ENCODE measurements at regions not wholly inside any gene's neighbourhood (a gene's known extent, or its start where the extent isn't known, plus 50 kb on each side); places are given as distances from the start of the nearest gene placed in this dataset.

DNA sequence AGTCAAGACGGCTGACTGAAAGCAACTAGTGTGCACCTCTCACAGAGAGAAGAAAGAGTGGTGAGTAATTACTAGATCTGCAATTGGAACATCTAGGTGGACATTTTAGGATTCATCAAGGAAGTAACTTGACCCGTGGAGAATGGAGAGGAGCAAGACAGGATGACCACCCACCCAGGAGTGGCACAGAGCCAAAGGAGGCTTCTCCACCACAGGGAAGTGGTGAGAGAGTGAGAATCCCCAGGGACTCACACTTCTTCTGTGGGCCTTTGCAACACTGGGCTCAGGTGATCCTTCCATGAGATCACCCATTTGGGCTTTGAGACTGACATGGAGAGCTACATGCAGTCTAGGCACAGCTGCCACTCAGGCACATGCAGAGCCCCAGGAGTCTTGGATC, 132.8 kb upstream of the GALNT5 start:
- Histone ChIP-seq H3K36me3 (ENCODE audit: control insufficient read depth in 2 of 2, insufficient read depth in 2 of 2, low read length in 2 of 2) (no peaks in the 10 kb centered on the region), H3K27me3 (ENCODE audit: control insufficient read depth in 1 of 2, insufficient read depth in 2 of 2, low read length in 2 of 2) (peaks cover 0 to 2% of the 10 kb centered on the region in 2 donors), H3K4me1 (ENCODE audit: control insufficient read depth, insufficient read depth, low read length) (no peaks in the 10 kb centered on the region), H3K9me3 (ENCODE audit: control insufficient read depth in 2 of 2, low read length in 2 of 2) (no peaks in the 10 kb centered on the region), H3K9ac (ENCODE audit: low read length in 2 of 2) (no peak overlapping the region), H3K4me3 (ENCODE audit: low read length in 2 of 2) (no peak overlapping the region), H3K27ac (ENCODE audit: low read length) (no peak overlapping the region)

DNA sequence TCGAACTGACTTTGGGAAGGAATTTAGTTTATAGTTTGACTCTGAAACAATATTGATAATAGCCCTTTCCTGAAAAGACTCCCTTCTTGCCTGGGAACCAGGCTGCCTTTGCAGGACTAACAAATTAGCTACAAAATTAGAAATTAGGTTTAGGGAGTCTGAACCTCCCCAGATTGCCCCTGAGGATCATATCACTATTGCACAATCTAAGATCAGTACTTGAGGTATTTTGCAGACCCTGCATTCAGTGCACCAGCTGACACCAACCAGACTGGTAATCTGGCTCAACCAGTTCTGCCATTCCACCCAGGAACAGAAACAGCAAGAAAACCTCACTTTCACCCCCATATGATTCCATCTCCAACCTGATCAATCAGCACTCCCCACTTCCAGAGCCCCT, 131.8 kb upstream of the GALNT5 start:
- Histone ChIP-seq H3K9ac (ENCODE audit: low read length in 2 of 2) (no peak overlapping the region), H3K4me1 (ENCODE audit: control insufficient read depth, insufficient read depth, low read length) (no peaks in the 10 kb centered on the region), H3K36me3 (ENCODE audit: control insufficient read depth in 2 of 2, insufficient read depth in 2 of 2, low read length in 2 of 2) (no peaks in the 10 kb centered on the region), H3K27ac (ENCODE audit: low read length) (no peak overlapping the region), H3K27me3 (ENCODE audit: control insufficient read depth in 1 of 2, insufficient read depth in 2 of 2, low read length in 2 of 2) (peaks cover 0 to 2% of the 10 kb centered on the region in 2 donors), H3K4me3 (ENCODE audit: low read length in 2 of 2) (no peak overlapping the region), H3K9me3 (ENCODE audit: control insufficient read depth in 2 of 2, low read length in 2 of 2) (no peaks in the 10 kb centered on the region)

DNA sequence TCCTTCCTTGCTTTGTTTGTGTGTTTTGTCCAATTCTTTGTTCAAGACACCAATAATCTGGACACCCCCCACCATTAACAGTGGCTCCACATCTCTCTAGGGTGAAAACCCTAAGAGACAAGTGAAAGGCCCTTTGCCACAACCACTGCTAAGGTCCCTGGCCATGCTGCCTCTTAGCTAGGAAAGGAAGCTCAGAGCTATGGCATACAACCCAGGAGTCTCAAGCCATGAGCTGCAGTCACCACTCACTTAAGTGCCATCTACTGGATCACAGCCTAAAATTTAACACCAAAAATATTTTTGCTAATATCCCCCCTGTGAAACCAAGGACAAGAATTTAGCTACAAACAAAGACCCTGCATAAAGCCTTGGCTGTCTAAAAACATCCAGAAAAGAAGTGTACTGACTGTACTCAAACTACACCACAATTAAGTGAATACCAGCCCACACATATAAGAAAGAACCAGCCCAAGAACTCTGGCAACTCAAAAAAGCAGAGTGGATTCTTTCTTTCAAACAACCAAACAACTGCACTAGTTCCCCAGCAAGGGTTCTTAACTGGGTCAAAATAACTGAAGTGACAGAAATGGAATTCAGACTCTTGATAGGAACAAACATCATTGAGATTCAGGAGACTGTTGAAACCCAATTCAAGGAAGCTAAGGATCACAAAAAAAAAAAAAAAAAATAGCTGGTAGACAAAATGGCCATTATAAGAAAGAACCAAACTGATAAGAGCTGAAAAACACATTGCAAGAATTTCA, 130.1 kb upstream of the GALNT5 start:
- Histone ChIP-seq H3K27ac (ENCODE audit: low read length) (no peak overlapping the region), H3K4me3 (ENCODE audit: low read length in 2 of 2) (no peak overlapping the region), H3K9me3 (ENCODE audit: control insufficient read depth in 2 of 2, low read length in 2 of 2) (peaks cover 0 to 3% of the 10 kb centered on the region in 2 donors), H3K9ac (ENCODE audit: low read length in 2 of 2) (no peak overlapping the region), H3K4me1 (ENCODE audit: control insufficient read depth, insufficient read depth, low read length) (no peaks in the 10 kb centered on the region), H3K36me3 (ENCODE audit: control insufficient read depth in 2 of 2, insufficient read depth in 2 of 2, low read length in 2 of 2) (no peaks in the 10 kb centered on the region), H3K27me3 (ENCODE audit: control insufficient read depth in 1 of 2, insufficient read depth in 2 of 2, low read length in 2 of 2) (peaks cover 0 to 2% of the 10 kb centered on the region in 2 donors)

DNA sequence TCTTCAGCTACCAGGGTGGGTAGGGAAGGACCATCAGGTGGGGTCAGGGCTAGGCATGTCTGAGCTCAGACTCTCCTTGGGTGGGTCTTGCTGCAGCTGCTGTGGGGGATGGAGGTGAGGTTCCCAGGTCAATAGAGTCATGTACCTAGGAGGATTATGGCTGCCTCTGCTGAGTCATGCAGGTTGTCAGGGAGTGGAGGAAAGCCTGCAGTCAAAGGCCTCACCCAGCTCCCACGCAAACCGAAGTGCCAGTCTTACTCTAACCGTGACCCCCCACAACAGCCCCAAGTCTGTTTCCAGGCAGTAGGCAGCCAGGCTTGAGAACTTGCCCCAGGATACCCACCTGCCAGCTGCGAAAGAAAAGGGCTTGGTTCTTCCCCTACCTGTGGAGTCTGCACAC, 113.6 kb upstream of the GALNT5 start:
- Histone ChIP-seq H3K9ac (ENCODE audit: low read length in 2 of 2) (no peak overlapping the region), H3K9me3 (ENCODE audit: control insufficient read depth in 2 of 2, low read length in 2 of 2) (no peaks in the 10 kb centered on the region), H3K27me3 (ENCODE audit: control insufficient read depth in 1 of 2, insufficient read depth in 2 of 2, low read length in 2 of 2) (no peaks in the 10 kb centered on the region), H3K4me1 (ENCODE audit: control insufficient read depth, insufficient read depth, low read length) (no peaks in the 10 kb centered on the region), H3K27ac (ENCODE audit: low read length) (no peak overlapping the region), H3K36me3 (ENCODE audit: control insufficient read depth in 2 of 2, insufficient read depth in 2 of 2, low read length in 2 of 2) (no peaks in the 10 kb centered on the region), H3K4me3 (ENCODE audit: low read length in 2 of 2) (no peak overlapping the region)

DNA sequence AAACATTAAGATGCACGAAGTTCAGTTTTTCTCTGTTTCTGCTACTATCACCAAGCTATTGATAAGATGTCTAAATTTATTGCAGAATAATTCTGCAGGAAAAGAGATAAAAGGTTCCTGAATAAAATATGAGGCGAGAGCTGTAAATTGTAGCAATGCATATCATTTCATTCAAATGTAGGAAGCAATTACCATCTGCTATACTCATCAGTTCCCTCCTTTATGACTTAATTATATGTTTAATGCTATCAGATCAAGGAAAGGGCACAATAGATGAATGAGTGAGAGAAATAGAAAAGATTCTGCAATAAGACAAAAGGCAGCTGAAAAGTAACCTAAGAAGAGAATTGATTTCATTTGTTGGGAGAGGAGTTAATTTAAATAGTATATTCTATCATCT, 108.2 kb upstream of the GALNT5 start:
- Histone ChIP-seq H3K4me1 (ENCODE audit: control insufficient read depth, insufficient read depth, low read length) (no peaks in the 10 kb centered on the region), H3K27me3 (ENCODE audit: control insufficient read depth in 1 of 2, insufficient read depth in 2 of 2, low read length in 2 of 2) (no peaks in the 10 kb centered on the region), H3K9me3 (ENCODE audit: control insufficient read depth in 2 of 2, low read length in 2 of 2) (no peaks in the 10 kb centered on the region), H3K4me3 (ENCODE audit: low read length in 2 of 2) (no peak overlapping the region), H3K27ac (ENCODE audit: low read length) (no peak overlapping the region), H3K36me3 (ENCODE audit: control insufficient read depth in 2 of 2, insufficient read depth in 2 of 2, low read length in 2 of 2) (no peaks in the 10 kb centered on the region), H3K9ac (ENCODE audit: low read length in 2 of 2) (no peak overlapping the region)

DNA sequence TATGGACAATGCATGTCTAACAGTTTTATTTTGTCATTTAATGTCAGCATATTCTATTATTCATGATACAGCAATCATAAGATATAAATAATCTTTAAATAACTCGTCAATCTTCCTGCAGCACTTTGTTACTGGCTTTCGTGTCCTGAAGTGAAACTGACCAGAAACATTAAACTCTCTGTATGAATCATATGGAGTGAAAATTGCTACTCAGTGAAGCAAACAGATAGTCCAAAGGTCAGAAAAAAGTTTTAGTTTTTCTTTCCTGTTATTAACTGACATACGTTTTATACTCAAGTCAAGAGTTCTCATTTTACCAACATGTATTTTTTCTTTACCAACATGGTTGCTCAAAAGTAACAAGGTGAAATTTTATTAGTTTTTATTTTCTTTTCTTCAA, 106.8 kb upstream of the GALNT5 start:
- Histone ChIP-seq H3K9ac (ENCODE audit: low read length in 2 of 2) (no peak overlapping the region), H3K27ac (ENCODE audit: low read length) (no peak overlapping the region), H3K4me1 (ENCODE audit: control insufficient read depth, insufficient read depth, low read length) (no peaks in the 10 kb centered on the region), H3K36me3 (ENCODE audit: control insufficient read depth in 2 of 2, insufficient read depth in 2 of 2, low read length in 2 of 2) (no peaks in the 10 kb centered on the region), H3K4me3 (ENCODE audit: low read length in 2 of 2) (no peak overlapping the region), H3K27me3 (ENCODE audit: control insufficient read depth in 1 of 2, insufficient read depth in 2 of 2, low read length in 2 of 2) (no peaks in the 10 kb centered on the region), H3K9me3 (ENCODE audit: control insufficient read depth in 2 of 2, low read length in 2 of 2) (no peaks in the 10 kb centered on the region)

DNA sequence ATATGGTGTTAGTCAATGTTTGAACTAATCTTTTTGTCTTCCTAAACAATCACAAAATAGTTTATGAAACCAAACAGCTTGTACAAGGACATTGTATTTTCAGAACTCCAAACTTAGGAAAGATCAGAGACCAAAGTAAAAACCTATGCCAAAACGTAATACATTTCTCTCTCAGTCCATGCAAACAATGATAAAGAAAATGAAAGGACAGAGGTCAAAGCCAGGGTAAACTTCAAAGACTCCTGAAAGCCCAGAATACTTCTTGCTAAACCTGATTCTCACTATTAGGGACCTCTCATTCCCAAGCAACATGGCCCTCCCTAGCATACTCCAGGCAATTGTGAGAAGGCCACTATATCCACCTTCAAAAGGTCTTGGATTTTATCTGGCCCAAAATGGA, 105.1 kb upstream of the GALNT5 start:
- Histone ChIP-seq H3K27me3 (ENCODE audit: control insufficient read depth in 1 of 2, insufficient read depth in 2 of 2, low read length in 2 of 2) (no peaks in the 10 kb centered on the region), H3K9me3 (ENCODE audit: control insufficient read depth in 2 of 2, low read length in 2 of 2) (no peaks in the 10 kb centered on the region), H3K4me1 (ENCODE audit: control insufficient read depth, insufficient read depth, low read length) (no peaks in the 10 kb centered on the region), H3K9ac (ENCODE audit: low read length in 2 of 2) (no peak overlapping the region), H3K27ac (ENCODE audit: low read length) (no peak overlapping the region), H3K4me3 (ENCODE audit: low read length in 2 of 2) (no peak overlapping the region), H3K36me3 (ENCODE audit: control insufficient read depth in 2 of 2, insufficient read depth in 2 of 2, low read length in 2 of 2) (no peaks in the 10 kb centered on the region)

DNA sequence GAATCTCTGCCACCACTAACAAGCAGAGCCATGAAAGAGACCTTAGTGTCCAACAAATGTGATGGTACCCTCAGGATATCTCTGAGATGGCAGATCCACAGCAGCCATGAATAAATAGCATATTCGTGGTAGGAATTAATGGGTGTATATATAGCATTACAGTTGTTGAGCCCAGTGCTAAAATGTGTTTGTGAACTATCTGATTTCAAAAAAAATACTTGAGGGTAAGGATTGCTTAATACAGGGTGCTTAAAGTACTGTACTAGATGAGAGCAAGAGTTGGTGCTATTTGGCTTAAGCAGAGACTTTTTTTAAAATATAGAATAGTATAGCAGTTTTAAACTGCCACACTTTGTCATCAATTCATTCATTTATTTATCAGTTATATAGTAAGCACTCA, 101.5 kb upstream of the GALNT5 start:
- Histone ChIP-seq H3K27me3 (ENCODE audit: control insufficient read depth in 1 of 2, insufficient read depth in 2 of 2, low read length in 2 of 2) (no peaks in the 10 kb centered on the region), H3K9me3 (ENCODE audit: control insufficient read depth in 2 of 2, low read length in 2 of 2) (no peaks in the 10 kb centered on the region), H3K9ac (ENCODE audit: low read length in 2 of 2) (no peak overlapping the region), H3K4me1 (ENCODE audit: control insufficient read depth, insufficient read depth, low read length) (no peaks in the 10 kb centered on the region), H3K36me3 (ENCODE audit: control insufficient read depth in 2 of 2, insufficient read depth in 2 of 2, low read length in 2 of 2) (no peaks in the 10 kb centered on the region), H3K4me3 (ENCODE audit: low read length in 2 of 2) (no peak overlapping the region), H3K27ac (ENCODE audit: low read length) (no peak overlapping the region)

DNA sequence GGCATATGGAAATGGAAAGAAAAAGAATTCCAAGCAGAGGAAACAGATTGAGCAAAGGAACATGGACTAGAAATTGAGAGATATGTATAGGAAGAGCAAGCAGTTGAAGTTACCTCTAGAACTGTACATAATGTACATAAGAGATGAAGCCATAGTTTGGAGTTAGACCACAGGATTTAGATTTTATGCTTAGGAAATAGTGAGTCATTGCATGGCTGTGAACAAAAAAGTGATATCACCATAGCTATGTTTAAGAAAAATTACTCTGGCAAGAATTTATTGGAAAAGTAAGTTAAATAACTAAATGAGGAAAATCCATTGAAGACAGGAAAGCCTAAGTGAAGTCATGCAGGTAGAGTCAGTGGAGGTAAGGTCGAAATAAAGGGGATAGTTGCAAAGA, 99.4 kb upstream of the GALNT5 start:
- Histone ChIP-seq H3K36me3 (ENCODE audit: control insufficient read depth in 2 of 2, insufficient read depth in 2 of 2, low read length in 2 of 2) (no peaks in the 10 kb centered on the region), H3K4me3 (ENCODE audit: low read length in 2 of 2) (no peak overlapping the region), H3K4me1 (ENCODE audit: control insufficient read depth, insufficient read depth, low read length) (no peaks in the 10 kb centered on the region), H3K27me3 (ENCODE audit: control insufficient read depth in 1 of 2, insufficient read depth in 2 of 2, low read length in 2 of 2) (no peaks in the 10 kb centered on the region), H3K9ac (ENCODE audit: low read length in 2 of 2) (no peak overlapping the region), H3K27ac (ENCODE audit: low read length) (no peak overlapping the region), H3K9me3 (ENCODE audit: control insufficient read depth in 2 of 2, low read length in 2 of 2) (no peaks in the 10 kb centered on the region)

DNA sequence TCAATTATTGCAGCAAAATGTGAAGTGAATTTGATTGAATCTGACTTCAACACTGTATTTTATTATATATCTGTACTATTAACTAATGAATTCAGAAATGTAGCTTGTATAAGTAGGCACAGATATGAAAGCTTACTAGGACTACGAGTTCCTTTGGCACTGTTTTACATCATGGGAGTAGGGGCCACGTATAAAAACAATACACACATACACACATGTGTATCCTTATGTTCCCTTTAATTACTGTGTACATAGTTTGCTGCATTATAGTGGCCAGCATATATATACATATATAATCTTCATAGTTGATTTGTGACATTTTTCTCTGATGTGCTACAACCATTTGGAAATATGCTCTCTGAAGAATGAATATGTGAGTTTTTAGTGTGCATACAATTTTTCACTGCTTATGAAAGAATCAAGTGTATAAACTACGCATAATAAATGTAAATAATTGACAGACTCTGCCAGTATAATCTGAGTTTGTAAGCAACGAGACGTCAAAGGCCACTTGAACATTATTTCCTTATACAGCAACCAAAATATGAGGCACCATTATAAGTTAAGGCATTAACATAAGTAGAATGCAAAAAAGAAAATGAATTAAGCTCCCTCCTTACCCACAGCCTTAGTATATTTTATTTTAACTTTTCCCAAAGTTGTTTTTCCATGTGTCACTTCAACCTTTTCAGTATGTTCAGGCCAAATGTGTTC, 98.1 kb upstream of the GALNT5 start:
- H3K4me1 ChIP-seq (ENCODE audit: control insufficient read depth, insufficient read depth, low read length), result no peaks in the 10 kb centered on the region
- H3K9ac ChIP-seq (ENCODE audit: low read length in 2 of 2), result no peak overlapping the region
- H3K9me3 ChIP-seq (ENCODE audit: control insufficient read depth in 2 of 2, low read length in 2 of 2), result no peaks in the 10 kb centered on the region
- no peaks in the 10 kb centered on the region for H3K36me3 ChIP-seq (ENCODE audit: control insufficient read depth in 2 of 2, insufficient read depth in 2 of 2, low read length in 2 of 2)
- H3K27me3 ChIP-seq (ENCODE audit: control insufficient read depth in 1 of 2, insufficient read depth in 2 of 2, low read length in 2 of 2), result no peaks in the 10 kb centered on the region
- no peak overlapping the region for H3K27ac ChIP-seq (ENCODE audit: low read length)
- H3K4me3 ChIP-seq (ENCODE audit: low read length in 2 of 2), result no peak overlapping the region

DNA sequence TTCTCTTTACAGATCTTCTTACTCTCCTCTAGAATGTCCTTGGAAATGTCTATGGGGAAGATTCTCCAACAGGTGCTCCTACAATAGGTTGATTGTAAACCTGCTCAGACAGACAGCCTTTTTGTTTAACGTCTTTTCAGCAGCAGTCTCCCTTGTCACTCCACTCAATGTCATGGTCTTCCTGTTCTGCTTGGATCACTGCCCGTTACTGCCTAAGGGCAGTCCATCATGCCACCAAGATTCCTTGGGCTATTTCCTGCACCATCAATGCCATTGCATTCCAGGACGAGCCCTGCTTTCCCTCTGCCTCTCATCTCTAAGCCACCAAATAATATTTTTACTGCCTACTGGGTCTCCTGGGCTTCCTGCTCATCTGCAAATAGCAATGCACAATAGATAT, 97.4 kb upstream of the GALNT5 start:
- no peaks in the 10 kb centered on the region for H3K9me3 ChIP-seq (ENCODE audit: control insufficient read depth in 2 of 2, low read length in 2 of 2)
- no peak overlapping the region for H3K4me3 ChIP-seq (ENCODE audit: low read length in 2 of 2)

More for the DNA sequence above, 97.4 kb upstream of the GALNT5 start:
- Histone ChIP-seq H3K36me3 (ENCODE audit: control insufficient read depth in 2 of 2, insufficient read depth in 2 of 2, low read length in 2 of 2) (no peaks in the 10 kb centered on the region), H3K9ac (ENCODE audit: low read length in 2 of 2) (no peak overlapping the region), H3K4me1 (ENCODE audit: control insufficient read depth, insufficient read depth, low read length) (no peaks in the 10 kb centered on the region), H3K27me3 (ENCODE audit: control insufficient read depth in 1 of 2, insufficient read depth in 2 of 2, low read length in 2 of 2) (no peaks in the 10 kb centered on the region), H3K27ac (ENCODE audit: low read length) (no peak overlapping the region)

Measured in stomach smooth muscle (tissue), 2 donors.